HG03378 (cell line): ENCODE measurements at regions not wholly inside any gene's neighbourhood (a gene's known extent, or its start where the extent isn't known, plus 50 kb on each side); places are given as distances from the start of the nearest gene placed in this dataset.
"Not testable (repeated sequence)": the region's sequence is repeated elsewhere in the genome, so short reads cannot be mapped to it uniquely, and the experiment has no call there.

Source experiments
- ATAC-seq: cut with Tn5 transposase; IDR thresholded peaks from one replicate; pipeline ENCODE4 v1.9.1; 2021; ENCODE audit warnings: mild to moderate bottlenecking, moderate library complexity; ENCODE audit not compliant: unreplicated experiment

GRCh38 chr10:53357587-53357986 is 585.0 kb upstream of the MBL2 start:
- ATAC-seq: no peak

GRCh38 chr10:53356616-53357349 is 584.2 kb upstream of the MBL2 start:
- ATAC-seq: no peak

- not testable (repeated sequence) for ATAC-seq
Measured at GRCh38 chr10:53342531-53342930, 569.9 kb upstream of the MBL2 start.

- not testable (repeated sequence) for ATAC-seq
Measured at GRCh38 chr10:53338199-53338598, 565.6 kb upstream of the MBL2 start.

DNA sequence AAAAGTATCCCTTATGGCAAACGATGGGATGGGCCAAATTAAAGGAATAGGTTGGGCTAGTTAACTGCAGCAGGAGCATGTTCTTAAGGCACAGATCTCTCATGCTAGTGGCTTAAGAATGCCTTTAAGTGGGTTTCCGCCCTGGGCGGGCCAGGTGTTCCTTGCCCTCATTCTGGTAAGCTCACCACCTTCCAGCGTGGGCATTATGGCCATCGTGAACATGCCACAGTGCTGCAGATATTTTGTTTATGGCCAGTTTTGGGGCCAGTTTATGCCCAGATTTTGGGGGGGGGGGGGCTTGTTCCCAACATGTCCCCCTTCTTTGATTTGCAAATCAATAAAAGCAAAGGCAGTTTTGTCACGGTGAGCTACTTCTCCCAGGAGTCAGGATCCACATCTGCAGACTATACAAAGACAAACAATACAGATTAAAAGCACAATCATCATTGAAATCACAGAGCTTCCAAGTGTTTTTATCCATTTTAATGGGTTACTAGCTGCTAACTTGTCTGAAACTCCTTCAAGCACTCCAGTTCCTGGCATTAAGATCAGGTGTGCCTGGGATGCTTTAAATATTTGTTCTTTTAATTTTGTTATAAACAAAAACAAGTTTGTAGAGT is 563.3 kb upstream of the MBL2 start:
- not testable (repeated sequence) for ATAC-seq

DNA sequence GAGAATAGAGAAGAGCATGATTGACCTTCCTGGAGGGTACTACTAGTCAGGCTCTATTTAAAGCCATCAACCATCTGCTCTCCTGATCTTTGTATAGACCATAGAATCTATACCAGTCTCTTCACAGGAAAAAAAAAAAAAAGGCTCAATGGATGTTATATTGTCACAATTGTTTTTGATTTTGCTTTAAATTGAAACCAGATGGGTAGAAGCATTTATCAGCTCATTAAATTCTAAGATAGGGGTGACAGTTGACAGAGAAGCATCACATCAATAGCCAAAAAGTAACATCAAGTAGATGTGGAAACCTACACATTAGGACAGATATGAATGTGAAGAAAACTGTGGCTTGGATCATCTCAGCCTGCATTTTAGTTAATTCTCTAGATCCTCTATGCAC is 558.9 kb upstream of the MBL2 start:
- no peak for ATAC-seq

DNA sequence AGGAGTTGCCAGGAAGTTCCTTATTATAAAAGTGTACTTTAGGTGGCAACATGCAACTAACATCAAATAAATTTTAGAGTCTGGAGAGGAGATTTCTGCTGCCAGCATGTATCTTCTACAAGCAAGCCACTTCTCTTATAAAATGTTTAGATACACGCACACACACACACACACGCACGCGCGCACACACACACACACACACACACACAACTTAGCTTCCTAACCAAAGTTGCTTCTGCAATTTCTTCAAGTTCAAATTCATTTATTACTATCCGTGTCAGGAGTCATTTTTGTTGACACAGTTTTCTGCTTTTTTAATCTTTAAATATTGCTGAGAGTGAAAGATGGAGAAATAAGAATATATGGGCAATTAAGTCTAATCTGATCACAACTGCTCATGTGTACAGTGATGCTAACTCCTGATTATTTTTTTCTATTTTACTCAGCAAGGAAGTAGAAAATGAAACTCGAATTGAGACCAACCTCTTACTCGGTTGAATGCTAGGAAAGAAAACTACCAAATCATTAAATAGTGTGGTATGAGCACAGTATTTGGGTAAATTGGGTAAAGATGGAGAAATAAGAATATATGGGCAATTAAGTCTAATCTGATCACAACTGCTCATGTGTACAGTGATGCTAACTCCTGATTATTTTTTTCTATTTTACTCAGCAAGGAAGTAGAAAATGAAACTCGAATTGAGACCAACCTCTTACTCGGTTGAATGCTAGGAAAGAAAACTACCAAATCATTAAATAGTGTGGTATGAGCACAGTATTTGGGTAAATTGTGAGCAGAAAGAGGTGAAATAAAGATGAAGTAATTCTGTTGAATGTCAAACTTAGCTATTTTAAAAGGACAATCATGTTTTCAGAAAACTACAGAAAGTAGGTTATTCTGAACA is 554.1 kb upstream of the MBL2 start:
- ATAC-seq: peak; percentile 53

- ATAC-seq: no peak
Measured at GRCh38 chr10:53325066-53325465, 552.5 kb upstream of the MBL2 start.

DNA sequence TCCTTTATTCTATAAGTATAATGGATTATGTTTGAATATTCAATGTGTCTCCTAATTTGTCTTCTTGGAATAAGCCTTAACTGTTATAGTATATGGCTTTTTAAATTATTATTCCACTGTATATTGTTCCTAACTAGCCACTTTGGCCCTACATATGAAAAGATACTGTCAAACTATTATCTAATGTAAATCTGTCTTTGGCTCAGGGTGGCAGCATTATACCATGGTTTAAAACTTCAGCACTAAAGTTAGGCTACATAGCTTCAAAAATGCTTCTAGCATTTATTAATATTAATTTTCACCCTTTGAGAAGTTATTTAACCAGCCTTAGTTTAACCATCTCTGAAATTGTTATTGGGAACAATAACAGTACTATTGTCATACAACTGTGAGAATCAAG is 543.1 kb upstream of the MBL2 start:
- no peak for ATAC-seq

- no peak for ATAC-seq
Measured at GRCh38 chr10:53314876-53315275, 542.3 kb upstream of the MBL2 start.

GRCh38 chr10:53298443-53298842 is 525.9 kb upstream of the MBL2 start:
- no peak for ATAC-seq

GRCh38 chr10:53284615-53285182 is 512.1 kb upstream of the MBL2 start:
- no peak for ATAC-seq

GRCh38 chr10:53276797-53277196 is 504.2 kb upstream of the MBL2 start:
- no peak for ATAC-seq

DNA sequence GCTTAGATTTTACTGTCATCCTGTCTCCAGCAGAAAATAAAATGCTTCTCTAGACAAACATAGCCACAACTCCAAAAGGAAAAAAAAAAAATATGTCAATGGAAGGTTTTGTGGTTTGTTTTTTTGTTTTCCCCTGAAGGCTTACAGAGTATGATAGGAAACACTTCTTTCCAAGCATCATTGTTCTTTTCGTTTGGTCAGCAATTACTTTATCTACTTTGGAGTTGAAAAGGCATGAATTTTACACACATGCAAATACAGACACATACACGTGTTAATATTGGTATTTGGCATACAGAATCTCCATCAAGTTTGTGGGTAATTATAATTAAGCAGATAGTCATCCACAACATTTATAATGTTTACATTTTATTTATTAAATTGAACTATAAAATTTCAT is 496.9 kb upstream of the MBL2 start:
- no peak for ATAC-seq

DNA sequence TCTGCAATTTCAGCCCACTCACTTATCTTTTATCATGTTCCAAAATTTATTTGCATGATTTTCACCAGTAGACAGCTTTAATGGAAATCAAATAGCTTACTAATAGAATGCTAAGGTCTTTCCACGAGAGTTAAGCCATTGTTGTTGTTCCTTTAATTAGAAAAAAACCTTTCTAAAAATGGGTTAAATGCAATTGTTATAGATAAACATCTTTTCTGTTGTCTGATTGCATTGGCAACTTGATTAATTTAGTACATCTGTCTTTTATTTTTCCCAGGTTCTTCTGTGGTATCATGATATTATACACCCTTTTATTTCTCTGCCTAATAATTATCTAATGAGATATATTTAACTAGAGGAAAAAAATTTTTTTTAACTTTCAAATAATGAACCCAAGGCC is 487.6 kb upstream of the MBL2 start:
- ATAC-seq: no peak

- ATAC-seq: no peak
Measured at GRCh38 chr10:53256623-53257022, 484.0 kb upstream of the MBL2 start.

GRCh38 chr10:53255661-53256205 is 483.1 kb upstream of the MBL2 start:
- no peak for ATAC-seq

- ATAC-seq: no peak
Measured at GRCh38 chr10:53253221-53253620, 480.6 kb upstream of the MBL2 start.

- ATAC-seq: no peak
Measured at GRCh38 chr10:53239873-53240272, 467.3 kb upstream of the MBL2 start.

DNA sequence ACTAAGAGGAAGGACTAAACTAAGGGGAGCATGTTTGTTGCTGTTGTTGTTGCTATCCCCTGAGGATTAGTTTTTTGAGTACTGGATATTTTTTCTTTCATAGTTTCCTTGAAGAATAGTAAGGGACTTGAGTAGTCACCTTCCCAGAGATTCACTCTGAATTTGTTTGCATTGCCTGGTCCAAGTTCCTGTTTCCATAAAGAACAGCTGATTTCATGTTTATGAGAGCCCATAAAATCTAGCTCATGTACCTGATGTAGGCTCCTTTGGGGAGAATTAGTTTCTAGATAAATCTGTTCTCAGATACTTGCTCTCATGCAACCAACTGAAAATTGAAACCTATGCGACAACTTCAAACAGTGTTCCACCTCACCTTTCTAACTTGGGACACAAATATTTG is 464.4 kb upstream of the MBL2 start:
- no peak for ATAC-seq

DNA sequence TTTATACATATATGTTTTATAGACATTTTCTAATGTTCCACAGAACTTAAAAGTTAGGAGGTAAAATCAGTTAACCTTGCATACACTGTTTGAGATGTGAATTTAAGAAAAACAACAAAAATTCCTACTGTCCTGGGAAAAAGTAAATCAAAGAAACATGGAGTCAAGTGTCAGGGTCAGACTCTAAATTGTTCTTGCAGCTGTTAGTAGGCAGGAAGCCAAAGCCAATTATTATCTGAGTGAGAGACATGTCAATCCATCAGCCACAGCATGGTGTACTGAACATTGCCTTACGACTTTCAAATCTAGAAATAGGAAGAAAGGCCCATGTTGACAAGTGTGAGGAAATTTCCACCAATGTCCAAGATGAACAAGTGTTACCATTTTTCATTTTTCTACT is 461.2 kb upstream of the MBL2 start:
- no peak for ATAC-seq
